Suprapubic skin (tissue), 4 donors: ENCODE measurements at regions not wholly inside any gene's neighbourhood (a gene's known extent, or its start where the extent isn't known, plus 50 kb on each side); places are given as distances from the start of the nearest gene placed in this dataset.
"Not testable (repeated sequence)": the region's sequence is repeated elsewhere in the genome, so short reads cannot be mapped to it uniquely, and the experiment has no call there.

Experiments
- EP300 ChIP-seq: sonication (generic); formaldehyde crosslinking; IDR thresholded peaks from one replicate; pipeline ENCODE4 v1.6.1; 2017; ENCODE audit warnings: antibody characterized with exemption
- POLR2A ChIP-seq, 2 donors: fragments of 450-650 bp; IDR thresholded peaks; one replicate each; pipeline ENCODE4 v1.6.1; 2017; ENCODE audit warnings: antibody characterized with exemption in 2 of 2, mild to moderate bottlenecking in 2 of 2, moderate library complexity in 2 of 2
- POLR2AphosphoS5 ChIP-seq, 3 donors: sonication (generic); formaldehyde crosslinking; IDR thresholded peaks; one replicate each; pipeline ENCODE4 v1.6.1; 2017; ENCODE audit warnings: antibody characterized with exemption in 3 of 3
- TF ChIP-seq, protein P1 (sequence below), 2 donors: fragments of 200-600 bp in 1 of 2; fragments of 450-650 bp in 1 of 2; sonication (generic) in 1 of 2; IDR thresholded peaks; one replicate each; pipeline ENCODE4 v1.5.1; 2016 to 2019; ENCODE audit warnings: antibody characterized with exemption in 2 of 2, mild to moderate bottlenecking in 1 of 2, moderate library complexity in 1 of 2

DNA sequence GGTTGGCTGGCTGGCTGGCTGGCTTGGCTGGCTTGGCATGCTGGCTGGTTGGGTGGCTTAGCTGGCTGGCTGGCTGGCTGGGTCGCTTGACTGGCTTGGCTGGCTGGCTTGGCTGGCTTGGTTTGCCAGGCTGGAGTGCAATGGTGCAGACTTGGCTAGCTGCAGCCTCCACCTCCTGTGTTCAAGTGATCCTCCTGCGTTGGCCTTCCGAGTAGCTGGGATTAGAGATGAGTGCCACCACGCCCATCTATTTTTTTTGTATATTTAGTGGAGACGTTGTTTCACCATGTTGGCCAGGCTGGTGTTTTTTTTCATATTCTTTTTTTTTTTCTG is 2809.5 kb downstream of the RPIA start:
- not testable (repeated sequence) for TF ChIP-seq EP300; POLR2A (IDR thresholded peaks at IDR 0.05); POLR2AphosphoS5 (IDR thresholded peaks at IDR 0.05)
- TF ChIP-seq, protein P1, sequence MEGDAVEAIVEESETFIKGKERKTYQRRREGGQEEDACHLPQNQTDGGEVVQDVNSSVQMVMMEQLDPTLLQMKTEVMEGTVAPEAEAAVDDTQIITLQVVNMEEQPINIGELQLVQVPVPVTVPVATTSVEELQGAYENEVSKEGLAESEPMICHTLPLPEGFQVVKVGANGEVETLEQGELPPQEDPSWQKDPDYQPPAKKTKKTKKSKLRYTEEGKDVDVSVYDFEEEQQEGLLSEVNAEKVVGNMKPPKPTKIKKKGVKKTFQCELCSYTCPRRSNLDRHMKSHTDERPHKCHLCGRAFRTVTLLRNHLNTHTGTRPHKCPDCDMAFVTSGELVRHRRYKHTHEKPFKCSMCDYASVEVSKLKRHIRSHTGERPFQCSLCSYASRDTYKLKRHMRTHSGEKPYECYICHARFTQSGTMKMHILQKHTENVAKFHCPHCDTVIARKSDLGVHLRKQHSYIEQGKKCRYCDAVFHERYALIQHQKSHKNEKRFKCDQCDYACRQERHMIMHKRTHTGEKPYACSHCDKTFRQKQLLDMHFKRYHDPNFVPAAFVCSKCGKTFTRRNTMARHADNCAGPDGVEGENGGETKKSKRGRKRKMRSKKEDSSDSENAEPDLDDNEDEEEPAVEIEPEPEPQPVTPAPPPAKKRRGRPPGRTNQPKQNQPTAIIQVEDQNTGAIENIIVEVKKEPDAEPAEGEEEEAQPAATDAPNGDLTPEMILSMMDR (IDR thresholded peaks at IDR 0.05), result not testable (repeated sequence)
